ENCODE measurements at regions not wholly inside any gene's neighbourhood (a gene's known extent, or its start where the extent isn't known, plus 50 kb on each side); places are given as distances from the start of the nearest gene placed in this dataset.
"Not testable (repeated sequence)": the region's sequence is repeated elsewhere in the genome, so short reads cannot be mapped to it uniquely, and the experiment has no call there.

- not testable (repeated sequence) for DNase-seq
Observed at GRCh38 chr2:194771394-194771793, 885.6 kb upstream of the SLC39A10 start.

- DNase-seq, result no peak
Observed at GRCh38 chr2:194769030-194769429, 888.0 kb upstream of the SLC39A10 start.

DNA sequence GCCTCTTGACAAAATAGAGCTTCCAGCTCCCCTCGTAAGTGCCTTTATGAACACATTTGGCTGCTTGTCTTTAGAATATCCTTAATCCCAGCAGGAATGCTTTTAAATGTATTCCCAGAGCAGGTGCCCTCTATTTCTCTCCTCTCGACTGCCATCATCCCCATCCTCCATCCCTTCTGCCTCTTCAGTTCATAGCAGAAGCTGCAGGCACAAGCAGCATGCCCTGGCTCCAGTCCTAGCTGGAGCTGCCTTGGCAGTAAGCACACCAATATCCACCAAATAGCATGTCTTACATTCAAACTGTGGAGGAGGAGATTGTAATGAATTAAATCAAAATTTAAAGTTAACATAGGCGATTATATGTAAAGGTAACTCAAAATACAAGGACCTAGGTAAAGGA lies 891.3 kb upstream of the SLC39A10 start:
- no peak for DNase-seq

DNA sequence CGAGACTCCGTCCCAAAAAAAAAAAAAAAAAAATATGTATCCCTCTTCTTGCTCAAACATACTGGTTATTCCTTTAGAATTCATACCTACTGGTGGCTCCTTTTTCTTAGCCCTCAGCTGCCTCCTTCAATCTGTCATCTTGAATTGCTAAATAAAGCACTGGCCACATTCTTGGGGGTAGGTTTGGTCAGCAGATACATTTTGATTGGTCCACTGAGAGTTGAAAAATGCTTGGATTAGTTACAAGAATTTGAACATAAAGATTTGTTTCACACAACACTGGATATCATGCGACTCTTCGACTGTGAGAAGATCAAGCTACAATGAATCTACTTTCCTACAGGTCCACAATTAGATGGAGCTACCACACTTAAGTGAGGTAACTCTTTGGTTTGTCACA lies 906.1 kb upstream of the SLC39A10 start:
- no peak for DNase-seq

DNA sequence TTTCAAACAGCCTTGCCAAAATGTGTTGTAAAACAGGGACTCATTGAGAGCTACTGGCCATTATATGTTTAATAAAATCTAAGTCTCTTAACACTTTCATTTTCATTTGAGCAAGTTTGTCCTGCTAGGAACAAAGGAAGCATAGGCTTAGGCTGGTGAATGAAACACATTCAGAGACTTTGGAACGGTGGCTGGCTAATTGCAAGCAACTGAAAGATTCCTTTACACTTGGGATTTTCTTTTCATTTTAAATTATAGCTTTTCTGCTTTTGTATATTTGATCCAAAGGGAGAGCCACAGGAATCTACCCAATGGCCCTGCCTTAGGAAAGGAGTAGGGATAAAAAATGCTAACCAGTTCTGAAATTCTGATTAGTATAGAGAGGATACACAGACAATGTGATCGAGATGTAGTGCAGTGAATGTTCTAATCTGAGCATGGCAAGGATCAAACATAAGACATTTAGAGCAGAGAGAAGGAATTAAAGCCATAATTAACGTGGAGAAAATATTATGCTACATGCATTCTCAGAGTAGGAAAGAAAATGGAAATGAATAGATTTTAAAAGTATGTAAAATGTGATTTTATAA lies 911.4 kb upstream of the SLC39A10 start:
- no peak for DNase-seq

DNA sequence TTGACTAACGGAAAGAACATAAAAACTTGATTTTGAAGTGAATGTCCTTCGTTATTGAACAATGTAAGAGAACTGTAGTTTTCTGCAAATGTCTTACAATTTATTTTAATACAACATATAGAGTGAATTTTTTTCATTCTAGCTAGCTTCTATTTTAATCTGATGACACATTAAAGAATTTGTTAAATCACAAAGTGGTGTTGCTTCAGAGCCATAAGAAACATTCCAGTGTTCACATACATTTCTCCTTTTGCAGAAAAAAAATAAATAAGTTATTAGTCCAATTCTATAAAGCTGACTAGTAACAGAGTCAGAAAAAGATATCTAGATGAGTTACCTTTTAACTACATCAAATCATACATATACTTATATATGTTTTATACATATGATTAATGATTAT lies 914.3 kb upstream of the SLC39A10 start:
- no peak for DNase-seq

- DNase-seq, result no peak
Observed at GRCh38 chr2:194739217-194739616, 917.8 kb upstream of the SLC39A10 start.

GRCh38 chr2:194735837-194736542 lies 921.0 kb upstream of the SLC39A10 start:
- DNase-seq, result no peak

DNA sequence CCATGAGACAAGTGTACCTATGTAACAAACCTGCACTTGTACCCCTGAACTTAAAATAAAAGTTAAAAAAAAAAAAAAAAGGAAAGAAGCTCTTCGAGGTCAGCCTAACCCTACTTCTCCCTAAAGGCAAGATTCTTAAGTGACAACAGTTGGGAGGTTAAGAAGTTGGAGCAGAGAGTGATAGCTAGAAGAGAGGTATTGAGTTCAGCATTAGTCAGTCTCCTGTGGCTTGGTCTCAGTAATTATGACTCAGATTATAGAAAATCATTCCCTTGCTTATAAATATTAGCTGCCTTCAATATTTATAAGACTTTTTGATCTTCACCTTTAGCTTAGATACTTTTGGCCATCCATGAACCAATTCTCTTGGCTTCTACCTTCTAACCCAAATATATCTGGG lies 926.8 kb upstream of the SLC39A10 start:
- DNase-seq, result no peak

DNA sequence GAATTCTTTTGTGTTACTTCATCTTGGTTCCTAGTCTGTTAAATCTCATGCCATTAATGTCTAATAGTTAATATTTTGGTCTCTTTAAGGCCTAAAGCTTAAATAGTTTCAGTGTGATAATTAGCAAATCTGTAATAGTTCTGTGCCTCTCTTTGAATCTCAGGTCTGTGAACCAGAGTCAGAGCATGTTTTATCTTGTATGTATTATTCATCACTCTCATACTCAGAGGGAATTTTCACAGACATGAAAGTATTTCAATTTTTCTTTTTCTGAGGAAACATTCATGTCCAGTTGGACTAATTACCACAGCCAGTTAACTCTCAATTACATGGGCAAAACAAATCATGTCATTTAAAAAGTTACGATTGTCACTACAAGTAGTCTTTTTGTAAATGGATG lies 931.9 kb upstream of the SLC39A10 start:
- DNase-seq, result no peak

- no peak for DNase-seq
Observed at GRCh38 chr2:194723446-194723845, 933.6 kb upstream of the SLC39A10 start.

DNA sequence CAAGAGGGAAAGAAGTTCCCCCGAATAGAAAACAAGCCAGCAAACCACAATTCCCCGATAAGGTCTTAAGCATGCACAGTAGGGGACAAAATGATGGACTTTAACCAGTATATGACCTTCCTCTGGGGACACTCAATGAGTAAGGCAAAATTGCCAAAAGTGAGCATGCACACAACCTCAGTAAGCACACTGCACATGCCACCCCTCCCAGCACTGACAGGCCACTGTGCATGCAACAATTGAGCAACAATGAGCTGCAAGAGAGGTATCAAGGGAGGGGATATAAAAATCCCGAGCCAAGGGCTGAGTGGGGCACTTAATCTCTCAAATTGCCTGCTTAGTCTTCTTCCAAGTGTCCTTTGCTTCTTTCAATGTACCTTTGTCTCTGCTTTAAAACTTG lies 935.8 kb upstream of the SLC39A10 start:
- no peak for DNase-seq

- DNase-seq, result no peak
Observed at GRCh38 chr2:194720462-194720861, 936.6 kb upstream of the SLC39A10 start.

- no peak for DNase-seq
Observed at GRCh38 chr2:194718881-194719280, 938.1 kb upstream of the SLC39A10 start.

- no peak for DNase-seq
Observed at GRCh38 chr2:194714541-194714940, 942.5 kb upstream of the SLC39A10 start.

DNA sequence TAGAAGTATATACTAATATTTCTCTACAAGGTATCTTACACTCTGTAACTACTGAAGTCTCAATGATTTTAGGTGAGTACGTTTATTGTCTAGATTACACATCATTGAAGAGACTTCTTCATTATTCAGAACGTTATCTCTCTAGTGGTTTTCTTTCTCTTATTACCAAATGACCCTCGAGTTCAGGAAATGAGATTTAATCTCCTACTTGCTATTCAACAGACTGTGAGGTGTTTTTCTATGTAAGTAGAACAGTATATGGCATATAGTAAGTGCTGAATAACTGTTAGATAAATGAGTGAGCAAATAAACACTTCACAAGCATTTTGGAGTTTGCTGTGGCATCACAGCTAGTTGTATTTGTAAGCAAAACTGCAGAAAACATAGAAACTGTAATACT lies 947.2 kb upstream of the SLC39A10 start:
- DNase-seq, result no peak

GRCh38 chr2:194706179-194706578 lies 950.8 kb upstream of the SLC39A10 start:
- DNase-seq, result no peak

DNA sequence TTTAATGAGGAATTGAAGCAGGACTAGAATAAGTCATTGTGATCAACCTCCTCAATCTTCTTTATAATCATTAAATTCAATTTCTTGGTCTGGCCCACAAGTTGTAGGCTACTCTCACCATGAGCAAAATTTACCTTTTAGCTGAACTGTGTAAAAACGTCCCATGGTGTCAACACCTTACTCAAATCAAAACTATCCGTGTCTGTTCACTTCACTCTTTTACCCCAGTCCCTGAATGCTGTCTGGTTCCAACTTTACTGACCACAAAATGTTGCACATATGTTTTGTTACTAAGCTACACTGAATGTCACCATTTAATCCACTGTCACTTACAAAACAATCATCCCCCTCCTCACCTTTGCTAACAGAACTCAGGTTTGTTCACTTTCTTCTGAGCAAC lies 951.6 kb upstream of the SLC39A10 start:
- DNase-seq, result no peak

DNA sequence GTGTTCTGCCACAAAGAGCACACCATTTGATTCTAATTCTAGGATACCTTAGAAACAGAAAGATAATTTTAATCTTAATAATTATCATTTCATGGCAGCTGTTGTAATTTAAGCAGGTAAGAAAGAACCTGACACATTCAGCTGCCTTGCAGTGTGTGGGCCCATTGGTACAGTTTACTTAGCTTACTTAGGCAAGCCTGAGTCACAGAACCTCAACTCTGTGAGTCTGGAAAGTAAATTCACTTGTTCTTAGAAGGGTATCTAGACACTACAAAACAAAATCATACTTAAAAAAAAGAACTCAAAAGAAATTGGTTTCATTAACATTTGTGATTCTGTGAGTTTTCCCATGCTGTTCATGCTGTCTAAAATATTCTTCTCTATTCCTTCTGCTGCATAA lies 956.3 kb upstream of the SLC39A10 start:
- no peak for DNase-seq

GRCh38 chr2:194700116-194700515 lies 956.9 kb upstream of the SLC39A10 start:
- DNase-seq, result no peak

- no peak for DNase-seq
Observed at GRCh38 chr2:194698012-194698411, 959.0 kb upstream of the SLC39A10 start.

GRCh38 chr2:194697439-194697838 lies 959.6 kb upstream of the SLC39A10 start:
- no peak for DNase-seq

DNA sequence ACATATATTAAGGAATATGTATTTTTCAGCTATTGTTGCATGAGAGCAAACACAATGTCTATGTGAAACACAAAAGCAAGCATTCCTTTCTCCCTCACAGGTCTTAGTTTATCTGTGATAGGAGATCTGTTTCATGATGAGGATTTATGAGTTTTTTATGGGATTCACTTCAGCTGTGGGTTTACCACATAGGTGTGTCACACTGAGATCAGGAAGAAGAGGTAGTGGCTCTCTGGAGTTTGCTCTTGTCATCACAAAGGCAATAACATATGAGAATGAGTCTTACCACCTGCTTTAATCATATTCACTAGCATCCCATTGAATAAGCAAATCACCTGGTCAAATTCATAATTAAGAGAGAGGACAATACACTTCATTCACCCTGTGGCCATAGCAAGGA lies 960.3 kb upstream of the SLC39A10 start:
- DNase-seq, result no peak

- no peak for DNase-seq
Observed at GRCh38 chr2:194686569-194686968, 970.5 kb upstream of the SLC39A10 start.

Measured in renal pelvis (tissue), 1 donor.